ENCODE measurements at regions not wholly inside any gene's neighbourhood (a gene's known extent, or its start where the extent isn't known, plus 50 kb on each side); places are given as distances from the start of the nearest gene placed in this dataset.

GRCh38 chr10:80730522-80730921, 192.8 kb downstream of the SH2D4B start:
- TF ChIP-seq, protein P1, sequence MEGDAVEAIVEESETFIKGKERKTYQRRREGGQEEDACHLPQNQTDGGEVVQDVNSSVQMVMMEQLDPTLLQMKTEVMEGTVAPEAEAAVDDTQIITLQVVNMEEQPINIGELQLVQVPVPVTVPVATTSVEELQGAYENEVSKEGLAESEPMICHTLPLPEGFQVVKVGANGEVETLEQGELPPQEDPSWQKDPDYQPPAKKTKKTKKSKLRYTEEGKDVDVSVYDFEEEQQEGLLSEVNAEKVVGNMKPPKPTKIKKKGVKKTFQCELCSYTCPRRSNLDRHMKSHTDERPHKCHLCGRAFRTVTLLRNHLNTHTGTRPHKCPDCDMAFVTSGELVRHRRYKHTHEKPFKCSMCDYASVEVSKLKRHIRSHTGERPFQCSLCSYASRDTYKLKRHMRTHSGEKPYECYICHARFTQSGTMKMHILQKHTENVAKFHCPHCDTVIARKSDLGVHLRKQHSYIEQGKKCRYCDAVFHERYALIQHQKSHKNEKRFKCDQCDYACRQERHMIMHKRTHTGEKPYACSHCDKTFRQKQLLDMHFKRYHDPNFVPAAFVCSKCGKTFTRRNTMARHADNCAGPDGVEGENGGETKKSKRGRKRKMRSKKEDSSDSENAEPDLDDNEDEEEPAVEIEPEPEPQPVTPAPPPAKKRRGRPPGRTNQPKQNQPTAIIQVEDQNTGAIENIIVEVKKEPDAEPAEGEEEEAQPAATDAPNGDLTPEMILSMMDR (conservative IDR thresholded peaks at IDR 0.05; ENCODE audit: low read depth, low read length) = no peak
- TF ChIP-seq EZH2 (IDR thresholded peaks at IDR 0.05; ENCODE audit: borderline replicate concordance, low read depth, low read length, poor library complexity, severe bottlenecking) = no peak

Measured in A673 (cell line).